ENCODE measurements at regions not wholly inside any gene's neighbourhood (a gene's known extent, or its start where the extent isn't known, plus 50 kb on each side); places are given as distances from the start of the nearest gene placed in this dataset.
A peak's percentile ranks its signal among the peaks of the same experiment; 100 is the strongest.

DNA sequence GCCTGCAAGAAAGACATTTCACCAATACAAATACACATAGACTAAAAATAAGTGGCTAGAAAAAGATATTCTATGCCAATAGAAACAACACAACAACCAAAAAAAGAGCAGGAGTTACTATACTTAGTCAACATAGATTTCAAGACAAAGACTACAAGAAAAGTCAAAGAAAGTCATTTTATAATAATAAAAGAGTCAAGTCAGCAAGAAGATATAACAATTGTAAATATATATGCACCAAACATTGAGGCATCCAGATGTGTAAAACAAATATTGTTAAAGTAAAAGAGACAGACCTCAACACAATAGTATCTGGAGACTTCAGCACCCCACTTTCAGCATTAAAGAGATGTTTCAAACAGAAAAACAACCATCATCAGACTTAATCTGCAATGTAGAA, 104.6 kb downstream of the AMY1C start:
- no peak for DNase-seq

DNA sequence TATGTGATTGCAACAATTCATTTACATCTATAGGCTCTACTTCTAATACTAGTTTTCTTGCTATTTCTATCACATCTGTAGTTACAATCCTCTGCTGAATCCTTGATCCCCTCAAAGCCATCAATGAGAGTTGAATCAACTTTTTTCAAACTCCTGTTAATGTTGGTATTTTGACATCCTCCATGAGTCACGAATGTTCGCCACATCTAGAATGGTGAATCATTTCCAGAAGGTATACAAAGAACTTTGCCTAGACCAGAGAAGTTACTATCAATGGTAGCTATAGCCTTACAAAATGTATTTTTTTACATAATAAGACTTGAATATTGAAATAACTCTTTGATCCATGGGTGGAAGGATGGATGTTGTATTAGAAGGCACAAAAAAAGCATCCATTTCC, 110.0 kb downstream of the AMY1C start:
- no peak for DNase-seq

DNA sequence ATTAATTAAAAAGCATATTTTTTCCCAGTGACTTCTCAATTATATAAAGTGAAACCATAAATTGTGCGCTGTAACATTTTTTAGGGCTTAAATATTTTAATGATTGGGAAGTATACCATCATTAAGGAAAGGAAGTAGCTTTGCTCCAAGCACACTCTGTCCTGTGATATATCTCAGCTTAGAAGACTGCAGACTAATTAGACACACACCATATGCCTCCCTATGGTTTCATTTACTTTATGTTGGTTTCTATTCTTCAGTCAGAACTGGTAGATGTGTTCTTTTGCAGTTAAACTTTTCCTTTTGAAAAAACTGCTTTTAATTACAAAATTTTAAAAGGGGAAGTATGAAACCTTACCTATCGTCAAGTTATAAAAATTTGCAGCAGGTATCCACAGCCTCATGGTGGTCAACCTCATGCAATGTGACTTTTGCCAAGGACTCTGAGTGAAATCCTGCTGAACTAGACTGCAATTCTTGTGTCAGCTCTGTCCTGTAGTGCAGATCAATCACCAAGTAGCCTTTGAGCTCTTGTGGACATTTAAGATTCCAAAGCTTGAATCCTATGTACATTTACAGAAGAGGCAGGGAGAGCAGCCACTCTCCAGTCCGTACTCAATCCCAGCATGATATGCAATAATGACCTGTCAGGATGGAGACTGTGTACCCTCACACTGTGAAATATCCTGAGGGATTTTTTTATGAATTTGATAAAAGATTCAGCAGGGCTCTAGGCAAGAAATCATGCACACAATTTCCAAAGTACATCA, 149.1 kb downstream of the AMY1C start:
- DNase-seq: no peak

- DNase-seq: no peak
Observed at GRCh38 chr1:103900005-103900404, 150.3 kb downstream of the AMY1C start.

DNA sequence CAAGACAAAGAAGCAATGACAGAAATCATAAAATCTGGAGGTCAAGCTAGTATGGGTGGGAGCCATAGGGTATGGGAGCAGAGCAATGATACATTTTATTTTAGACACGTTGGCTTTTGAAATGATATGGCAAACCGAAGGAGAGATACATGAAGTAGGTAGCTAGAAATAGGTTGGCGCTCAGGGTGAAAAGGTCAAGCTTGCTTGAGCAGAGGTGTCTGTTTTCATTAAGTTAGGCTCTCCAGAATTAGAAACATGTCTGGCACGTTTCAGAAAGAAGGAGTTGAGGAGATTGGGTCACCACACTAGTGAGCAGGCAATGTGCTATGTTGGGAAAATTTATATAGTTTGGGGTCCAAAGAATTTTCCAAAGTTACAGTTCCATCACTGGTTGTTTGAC, 151.4 kb downstream of the AMY1C start:
- no peak for DNase-seq

GRCh38 chr1:103905363-103905762, 155.7 kb downstream of the AMY1C start:
- no peak for DNase-seq

- DNase-seq: no peak
Observed at GRCh38 chr1:103911450-103911849, 161.8 kb downstream of the AMY1C start.

- DNase-seq: no peak
Observed at GRCh38 chr1:103917795-103918194, 168.1 kb downstream of the AMY1C start.

GRCh38 chr1:103931891-103932290, 182.2 kb downstream of the AMY1C start:
- no peak for DNase-seq

- DNase-seq: no peak
Observed at GRCh38 chr1:103937763-103938357, 188.2 kb downstream of the AMY1C start.

DNA sequence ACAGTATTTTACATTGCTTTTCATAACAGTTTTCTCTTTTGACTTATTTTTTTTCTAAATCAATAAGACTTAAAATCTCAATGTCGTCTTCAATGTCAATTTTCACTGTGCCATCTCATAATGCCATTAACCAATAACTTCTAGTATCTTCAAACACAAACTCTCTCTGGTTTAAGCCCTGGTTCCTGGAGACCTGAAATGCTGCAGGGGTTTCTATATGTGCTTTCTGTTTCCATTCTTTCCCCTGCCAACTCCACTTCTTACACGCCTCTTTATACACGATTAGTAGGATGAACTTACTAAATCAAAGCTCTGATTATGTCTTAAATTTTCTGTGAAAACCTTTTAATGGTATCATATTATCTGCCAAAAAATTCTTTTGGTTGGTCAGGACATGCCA, 191.4 kb downstream of the AMY1C start:
- DNase-seq: no peak

- DNase-seq: no peak
Observed at GRCh38 chr1:103942029-103942428, 192.3 kb downstream of the AMY1C start.

DNA sequence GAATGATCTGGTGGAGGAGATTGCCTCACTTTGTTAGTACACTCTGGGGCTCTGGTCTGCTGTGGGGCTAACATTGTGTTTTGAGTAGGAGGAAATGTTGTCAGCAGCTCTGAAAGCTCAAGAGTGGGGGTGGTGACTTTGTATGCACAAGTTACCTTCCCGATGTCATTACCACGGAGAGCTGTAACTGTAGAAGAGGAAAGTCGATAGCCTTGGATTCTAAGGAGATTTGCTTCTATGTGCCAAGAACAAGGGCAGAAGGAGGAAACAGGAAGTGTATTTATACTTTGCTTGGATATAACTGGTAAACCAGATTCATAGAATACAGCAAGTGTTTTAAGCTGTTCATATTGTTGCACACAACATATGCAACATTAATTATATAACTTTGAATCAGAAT, 196.1 kb downstream of the AMY1C start:
- no peak for DNase-seq

GRCh38 chr1:103948526-103948925, 198.8 kb downstream of the AMY1C start:
- DNase-seq: peak; percentile 30

- DNase-seq: no peak
Observed at GRCh38 chr1:103949779-103950178, 200.1 kb downstream of the AMY1C start.

- DNase-seq: no peak
Observed at GRCh38 chr1:103953386-103953785, 203.7 kb downstream of the AMY1C start.

- DNase-seq: no peak
Observed at GRCh38 chr1:103958699-103959098, 209.0 kb downstream of the AMY1C start.

GRCh38 chr1:103959565-103959964, 209.9 kb downstream of the AMY1C start:
- DNase-seq: no peak

- no peak for DNase-seq
Observed at GRCh38 chr1:103960045-103960444, 210.3 kb downstream of the AMY1C start.

GRCh38 chr1:103960710-103961109, 211.0 kb downstream of the AMY1C start:
- DNase-seq: no peak

DNA sequence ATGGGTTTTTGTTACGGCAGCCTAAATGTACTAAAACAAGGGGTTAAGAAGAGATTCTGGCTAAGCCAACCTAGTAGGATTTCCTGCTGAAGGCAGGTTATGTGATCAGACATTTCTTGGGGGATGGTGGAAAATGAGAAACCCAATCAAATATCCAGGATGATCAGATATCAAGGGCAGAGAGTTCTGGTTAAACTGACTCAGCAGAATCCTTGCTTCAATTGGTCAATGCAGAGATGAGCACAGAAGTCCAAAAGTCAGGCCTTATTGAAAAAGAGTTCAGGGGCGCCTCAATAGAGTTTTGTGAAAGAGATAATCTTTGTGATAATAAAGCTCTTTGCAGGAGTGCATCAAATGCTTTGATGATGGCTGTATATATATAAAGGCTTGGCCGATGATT, 237.1 kb downstream of the AMY1C start:
- no peak for DNase-seq

DNA sequence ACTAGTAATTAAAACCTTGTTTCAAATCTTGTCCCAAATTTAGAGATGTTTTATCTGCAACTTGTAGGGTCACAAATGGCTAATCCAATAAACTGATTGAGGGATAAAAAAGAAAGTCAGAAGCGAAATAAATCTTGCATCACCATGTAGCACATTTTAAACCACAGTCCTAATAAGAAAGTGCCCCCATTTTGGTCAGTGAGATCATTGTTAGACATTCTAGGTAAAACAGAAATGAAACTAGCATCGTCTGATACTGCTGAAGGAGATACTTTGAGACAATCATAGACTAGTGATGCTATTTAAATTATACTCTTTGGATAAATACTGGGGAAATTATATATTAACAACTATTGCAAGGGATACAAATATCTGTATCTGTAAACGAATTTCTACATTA, 247.9 kb downstream of the AMY1C start:
- no peak for DNase-seq

- DNase-seq: no peak
Observed at GRCh38 chr1:104018922-104019674, 269.4 kb downstream of the AMY1C start.

GRCh38 chr1:104019675-104020049, 270.0 kb downstream of the AMY1C start:
- no peak for DNase-seq

Measured in hematopoietic multipotent progenitor cell treated with erythropoietin and hydrocortisone succinate and interleukin-3 and kit ligand, for 6 days (in vitro differentiated cells).